GM12878 (cell line): ENCODE measurements at regions not wholly inside any gene's neighbourhood (a gene's known extent, or its start where the extent isn't known, plus 50 kb on each side); places are given as distances from the start of the nearest gene placed in this dataset.

Experiments used
- ATAC-seq: fragments of 200-7000 bp; cut with Tn5 transposase; 3 replicates; pipeline ENCODE4 v1.9.1; 2020; ENCODE audit warnings: mild to moderate bottlenecking, moderate library complexity
- BruUV-seq: library from RNA; stranded (reverse); fragments of 400-500 nt; replicated peaks from 2 replicates; lab custom pipeline; 2021; lab: Mats Ljungman, UMichigan
- CTCF ChIA-PET: fragments of 300-600 bp; sonication (Branson Sonifier 250); formaldehyde crosslinking; extraction: SDS; loops from one replicate; lab custom pipeline; 2021; ENCODE audit warnings: inconsistent platforms; lab: Yijun Ruan, JAX
- POLR2A ChIA-PET: fragments of 350-600 bp; formaldehyde crosslinking; extraction: SDS; loops from one replicate; lab custom pipeline; 2021; ENCODE audit warnings: inconsistent platforms; lab: Charles Lee
- RAD21 ChIA-PET: fragments of 300-600 bp; sonication (Branson Sonifier 250); formaldehyde crosslinking; loops from one replicate; lab custom pipeline; 2023; ENCODE audit warnings: antibody characterized with exemption; ENCODE audit not compliant: unreplicated experiment; lab: Charles Lee
- SMC1A ChIA-PET: fragments of 300-600 bp; sonication (Branson Sonifier 250); formaldehyde crosslinking; loops from one replicate; lab custom pipeline; 2023; ENCODE audit not compliant: unreplicated experiment, uncharacterized antibody; lab: Charles Lee
- DNase-seq: peaks from one replicate; pipeline ENCODE4 v3.0.0-alpha.2; 2011; ENCODE audit warnings: low read depth, low spot score
- FAIRE-seq: peaks from 3 replicates; lab custom pipeline; 2011; peaks lifted over from hg19 to GRCh38; lab: Jason Lieb, UNC
- H2AFZ ChIP-seq: 2 replicates; pipeline ENCODE4 v1.6.0; 2011; ENCODE audit warnings: low read depth, low read length, control low read depth; ENCODE audit not compliant: control insufficient read depth
- H3K27ac ChIP-seq: 2 replicates; pipeline ENCODE4 v1.5.1; 2011; ENCODE audit warnings: control low read depth; ENCODE audit not compliant: control insufficient read depth, insufficient read depth
- H3K27me3 ChIP-seq, 2 experiments: replicated peaks in 1 of 2; 2 replicates each; pipeline versions ENCODE4 v1.6.0 to v1.6.1; 2011; ENCODE audit warnings: low read length in 1 of 2; ENCODE audit not compliant: control insufficient read depth in 2 of 2, insufficient read depth in 2 of 2
- H3K36me3 ChIP-seq, 2 experiments: 2 replicates each; pipeline ENCODE4 v1.5.1; 2011; ENCODE audit warnings: low read length in 1 of 2; ENCODE audit not compliant: control insufficient read depth in 2 of 2, insufficient read depth in 2 of 2
- H3K4me1 ChIP-seq: 2 replicates; pipeline ENCODE4 v1.6.1; 2011; ENCODE audit warnings: mild to moderate bottlenecking, low read length, moderate library complexity, mixed read lengths; ENCODE audit not compliant: control insufficient read depth, insufficient read depth
- H3K4me2 ChIP-seq: 2 replicates; pipeline ENCODE4 v1.6.0; 2011; ENCODE audit warnings: control low read depth; ENCODE audit not compliant: control insufficient read depth, insufficient read depth
- H3K4me3 ChIP-seq: fragments of 200-600 bp; sonication (generic); 2 replicates; pipeline ENCODE4 v1.5.1; 2016
- H3K79me2 ChIP-seq: 2 replicates; pipeline ENCODE4 v1.6.0; 2011; ENCODE audit warnings: low read length; ENCODE audit not compliant: control insufficient read depth, insufficient read depth
- H3K9ac ChIP-seq: 2 replicates; pipeline ENCODE4 v1.8.0; 2011; ENCODE audit warnings: low read length, control low read depth, mixed read lengths; ENCODE audit not compliant: control insufficient read depth, insufficient read depth
- H3K9me3 ChIP-seq: replicated peaks from 3 replicates; pipeline ENCODE4 v1.5.1; 2011; ENCODE audit warnings: mild to moderate bottlenecking, low read length; ENCODE audit not compliant: control insufficient read depth, insufficient read depth
- H4K20me1 ChIP-seq: 2 replicates; pipeline ENCODE4 v1.6.0; 2011; ENCODE audit not compliant: control insufficient read depth, insufficient read depth
- WGBS: methylation state at CpG from one replicate; pipeline ENCODE4 v1.1.6; 2016; ENCODE audit warnings: low lambda C conversion rate; ENCODE audit not compliant: insufficient replicate concordance, insufficient coverage; ENCODE audit errors: missing lambda C conversion rate; 5-methylcytosine and 5-hydroxymethylcytosine counted together
- in situ Hi-C: fragments of 300-500 bp; cut with MboI; formaldehyde crosslinking; loops from 9 replicates; pipeline ENCODE4 v1.14.3; 2018; ENCODE audit warnings: mixed read lengths
- intact Hi-C: fragments of 100-400 bp; cut with micrococcal nuclease; formaldehyde crosslinking; loops from one replicate; pipeline ENCODE4 v1.14.2; 2022; ENCODE audit not compliant: unreplicated experiment
- TF ChIP-seq, protein P1 (sequence below), 3 experiments: IDR thresholded peaks in 2 of 3; conservative IDR thresholded peaks in 1 of 3; 2 replicates each; pipeline ENCODE4 v1.5.1; 2011; ENCODE audit warnings: low read depth in 3 of 3, low read length in 3 of 3, mild to moderate bottlenecking in 3 of 3, control low read depth in 2 of 3, moderate library complexity in 2 of 3, inconsistent platforms in 1 of 3, mixed read lengths in 1 of 3; ENCODE audit not compliant: control insufficient read depth in 2 of 3, insufficient read depth in 1 of 3; ENCODE audit errors: extremely low read depth in 1 of 3

DNA sequence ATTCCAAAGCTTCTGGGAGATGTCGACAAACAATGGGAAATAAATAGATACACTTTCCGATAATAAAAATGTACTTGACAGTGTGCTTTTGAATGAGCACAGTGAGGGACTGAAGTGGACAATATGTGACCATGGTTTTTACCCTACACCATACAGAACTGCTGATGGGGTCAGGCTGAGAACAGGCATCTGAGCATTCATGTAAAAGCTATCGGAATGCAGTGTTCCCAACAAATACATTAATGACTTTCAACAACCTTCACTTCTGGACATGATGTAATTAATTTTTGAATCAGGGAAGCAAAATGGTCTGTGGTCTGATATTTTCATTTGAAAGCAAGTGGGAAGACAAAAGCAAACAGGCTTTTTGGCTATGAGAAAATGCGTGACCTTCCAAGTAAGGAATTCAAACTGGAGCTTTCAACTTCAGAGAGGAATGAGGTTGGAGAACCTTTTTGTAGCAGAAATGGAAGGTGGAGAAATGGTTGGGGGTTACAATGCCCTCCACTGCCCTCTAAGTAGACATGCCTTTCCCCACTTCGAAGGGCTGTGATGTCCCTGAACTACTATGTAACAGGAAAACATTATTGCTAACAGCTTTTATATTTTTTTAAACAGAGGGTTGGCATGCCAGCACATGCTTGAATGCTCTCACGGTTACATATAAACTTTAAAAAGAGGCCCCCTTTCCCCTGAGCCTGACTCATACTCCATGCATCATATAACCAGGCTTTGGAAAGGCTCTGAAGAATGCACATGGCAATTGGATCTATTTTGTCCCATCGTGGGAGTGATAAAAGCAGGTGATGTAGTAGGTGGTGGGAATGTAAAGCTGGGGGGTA is 203.5 kb upstream of the CITED2 start:
- POLR2A ChIA-PET: no interaction called here
- SMC1A ChIA-PET: interaction anchor here (1.1 to 1.6 kb wide), 5 partner anchors 9 to 208 kb away, joined by 3 to 5 read pairs (median 4); no protein-coding TSS in a partner anchor
- H3K4me3 ChIP-seq: no peak overlapping the region
- BruUV-seq: no TSS peak
- no peak for FAIRE-seq
- H3K9ac ChIP-seq: no peak overlapping the region
- no peak for ATAC-seq
- intact Hi-C loops: no loop called here
- no peaks in the 10 kb centered on the region for H3K27me3 ChIP-seq
- TF ChIP-seq, protein P1, sequence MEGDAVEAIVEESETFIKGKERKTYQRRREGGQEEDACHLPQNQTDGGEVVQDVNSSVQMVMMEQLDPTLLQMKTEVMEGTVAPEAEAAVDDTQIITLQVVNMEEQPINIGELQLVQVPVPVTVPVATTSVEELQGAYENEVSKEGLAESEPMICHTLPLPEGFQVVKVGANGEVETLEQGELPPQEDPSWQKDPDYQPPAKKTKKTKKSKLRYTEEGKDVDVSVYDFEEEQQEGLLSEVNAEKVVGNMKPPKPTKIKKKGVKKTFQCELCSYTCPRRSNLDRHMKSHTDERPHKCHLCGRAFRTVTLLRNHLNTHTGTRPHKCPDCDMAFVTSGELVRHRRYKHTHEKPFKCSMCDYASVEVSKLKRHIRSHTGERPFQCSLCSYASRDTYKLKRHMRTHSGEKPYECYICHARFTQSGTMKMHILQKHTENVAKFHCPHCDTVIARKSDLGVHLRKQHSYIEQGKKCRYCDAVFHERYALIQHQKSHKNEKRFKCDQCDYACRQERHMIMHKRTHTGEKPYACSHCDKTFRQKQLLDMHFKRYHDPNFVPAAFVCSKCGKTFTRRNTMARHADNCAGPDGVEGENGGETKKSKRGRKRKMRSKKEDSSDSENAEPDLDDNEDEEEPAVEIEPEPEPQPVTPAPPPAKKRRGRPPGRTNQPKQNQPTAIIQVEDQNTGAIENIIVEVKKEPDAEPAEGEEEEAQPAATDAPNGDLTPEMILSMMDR (IDR thresholded peaks at IDR 0.05 in 2 of 3, conservative IDR thresholded peaks at IDR 0.05 in 1 of 3; ENCODE audit: control insufficient read depth in 2 of 3, extremely low read depth in 1 of 3, insufficient read depth in 1 of 3, low read depth in 3 of 3, low read length in 3 of 3): no peak
- TF ChIP-seq, all 136 proteins: peak for 0
- ChIA-PET RAD21 (interaction anchor here (0.6 to 1.4 kb wide), 4 partner anchors 23 to 285 kb away, joined by 3 to 4 read pairs (median 3); no protein-coding TSS in a partner anchor), CTCF (interaction anchor here (1.0 to 1.3 kb wide), 2 partner anchors 10 to 26 kb away, joined by 4 read pairs; no protein-coding TSS in a partner anchor)
- in situ Hi-C loops: no loop called here
- DNase-seq: no peak
- H3K9me3 ChIP-seq: no peaks in the 10 kb centered on the region
- H3K79me2 ChIP-seq: no peaks in the 10 kb centered on the region
- no peak overlapping the region for H3K4me2 ChIP-seq
- H3K4me1 ChIP-seq: peaks cover 5% of the 10 kb centered on the region; the same call in 1 of the 2 replicates
- no peak overlapping the region for H3K27ac ChIP-seq
- WGBS: 76% methylated on average over 7 of the region's 7 CpGs
- H3K36me3 ChIP-seq: no peaks in the 10 kb centered on the region
- H4K20me1 ChIP-seq: no peaks in the 10 kb centered on the region
- H2AFZ ChIP-seq: no peak overlapping the region
